Activated CD4-positive, CD25-positive, alpha-beta regulatory T cell treated with anti-CD3 and anti-CD28 coated beads, Interleukin-2, amount 50 U/mL, for 24 hours (primary cell): ENCODE measurements at regions not wholly inside any gene's neighbourhood (a gene's known extent, or its start where the extent isn't known, plus 50 kb on each side); places are given as distances from the start of the nearest gene placed in this dataset.

Experiments used
- ATAC-seq, 2 donors: fragments of 150-1000 bp; cut with Tn5 transposase; one replicate each; pipeline ENCODE4 v1.10.0; 2021; ENCODE audit warnings: mild to moderate bottlenecking in 1 of 2, moderate library complexity in 1 of 2

DNA sequence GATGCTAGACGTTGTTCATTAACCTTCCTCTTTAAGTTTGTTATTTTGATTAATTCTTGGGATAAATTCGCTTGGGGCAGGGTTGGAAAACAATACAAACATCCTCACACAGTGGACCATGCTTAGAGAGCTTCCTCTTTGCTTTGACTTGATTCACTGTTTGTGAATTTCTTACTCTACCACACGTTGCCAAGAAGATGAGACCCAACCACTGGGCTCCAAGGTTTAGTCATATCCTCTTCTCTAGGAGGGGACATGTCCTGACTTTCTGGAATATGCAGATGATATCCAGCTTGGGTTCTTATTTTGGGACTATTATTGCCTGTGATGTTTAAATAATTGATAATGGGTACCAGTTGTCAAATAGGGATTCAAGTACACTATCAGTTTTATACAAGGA is 428.2 kb downstream of the ATP23 start:
- no peak for ATAC-seq

DNA sequence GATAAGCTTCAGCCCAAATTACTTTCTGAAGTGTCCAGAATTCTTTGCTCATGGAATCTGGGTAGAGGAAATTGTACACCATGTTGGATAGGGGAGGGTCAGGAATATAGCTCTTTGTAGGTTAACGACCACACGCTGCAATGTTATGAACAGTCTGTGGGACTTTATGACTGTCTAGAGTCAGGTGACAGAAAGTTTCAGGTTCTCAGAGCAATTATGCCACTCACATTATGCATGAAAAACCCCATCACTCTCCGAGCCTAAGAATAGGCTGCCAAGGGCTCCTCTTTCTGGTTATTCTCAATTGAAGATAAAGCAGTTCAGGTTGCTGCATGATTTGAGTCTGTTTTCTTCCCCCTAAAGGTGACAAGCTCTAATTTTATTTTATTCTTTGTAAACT is 430.9 kb downstream of the ATP23 start:
- no peak for ATAC-seq

DNA sequence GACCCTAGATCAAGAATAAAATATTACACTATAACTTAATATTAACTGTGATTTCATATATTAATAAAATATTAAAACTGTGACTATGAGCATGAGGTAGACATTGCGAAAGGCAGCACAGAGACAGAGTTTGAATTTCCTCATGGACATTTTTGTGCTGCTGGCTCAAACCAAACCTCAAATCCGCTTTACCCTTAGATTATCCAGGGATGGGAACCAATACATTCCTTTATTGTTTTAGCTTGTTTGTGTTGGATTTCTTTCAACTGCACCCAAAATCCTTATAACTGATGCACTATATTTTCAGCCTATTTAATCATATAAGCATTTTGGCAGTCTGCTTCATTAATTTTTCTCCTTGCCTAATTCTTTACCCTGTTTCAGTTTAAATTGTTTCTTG is 436.7 kb downstream of the ATP23 start:
- no peak for ATAC-seq

DNA sequence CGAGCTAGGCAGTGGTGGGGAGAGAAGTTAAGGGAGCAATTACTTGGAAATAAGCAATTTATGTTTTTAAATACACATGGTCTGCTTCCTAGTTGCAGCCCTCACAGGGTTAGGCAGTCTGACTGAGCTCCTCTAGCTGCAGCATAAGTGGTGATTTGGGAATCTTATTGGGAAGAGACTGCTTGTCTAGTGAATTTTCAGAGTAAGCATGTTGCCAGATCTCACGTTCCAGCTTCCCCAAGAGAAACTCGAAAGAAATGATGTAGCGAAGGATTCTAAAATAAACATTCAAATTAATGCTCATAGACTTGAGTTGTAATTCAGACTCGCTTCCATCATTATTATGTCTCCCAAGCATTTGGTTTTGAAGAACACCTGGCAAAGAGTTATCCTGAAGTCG is 440.2 kb downstream of the ATP23 start:
- ATAC-seq, result no peak

DNA sequence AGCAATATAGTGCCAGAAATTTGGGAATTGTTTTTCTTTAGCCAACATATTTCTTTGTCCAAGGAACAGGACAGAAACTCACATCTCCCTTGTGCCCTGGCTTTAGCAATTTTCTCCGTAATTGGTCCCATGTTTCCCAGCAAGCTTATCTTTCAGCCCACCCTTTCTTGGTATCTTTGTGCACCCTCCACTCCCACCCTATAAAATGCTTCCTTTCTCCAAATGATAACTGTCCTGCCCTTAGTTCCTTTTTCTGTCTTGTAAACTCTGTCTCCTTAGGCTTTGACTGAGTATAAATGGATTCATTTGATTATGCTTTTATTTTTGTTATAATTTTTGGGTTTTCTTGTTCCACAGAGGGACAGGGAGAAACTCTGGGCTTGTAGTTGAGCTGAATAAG is 442.8 kb downstream of the ATP23 start:
- ATAC-seq, result no peak

DNA sequence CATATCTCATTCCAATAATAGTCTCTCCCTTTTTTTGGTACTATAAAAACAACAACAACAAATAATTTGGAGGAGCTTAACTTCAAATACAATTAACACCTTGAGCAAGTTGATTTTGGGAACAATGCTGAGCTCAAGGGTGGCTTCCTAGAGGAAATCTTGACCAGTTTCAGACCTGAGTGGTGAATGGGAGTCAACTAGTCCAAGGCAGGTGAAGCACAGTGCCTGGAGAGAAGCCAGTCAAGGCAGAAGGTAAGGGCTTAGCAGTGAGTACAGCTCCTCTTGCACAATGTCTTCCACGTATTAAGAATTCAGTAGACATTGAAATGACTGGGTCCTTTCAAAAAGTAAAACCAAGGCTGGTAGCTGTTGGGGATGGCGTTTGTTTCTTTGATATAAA is 444.8 kb downstream of the ATP23 start:
- ATAC-seq, result no peak

DNA sequence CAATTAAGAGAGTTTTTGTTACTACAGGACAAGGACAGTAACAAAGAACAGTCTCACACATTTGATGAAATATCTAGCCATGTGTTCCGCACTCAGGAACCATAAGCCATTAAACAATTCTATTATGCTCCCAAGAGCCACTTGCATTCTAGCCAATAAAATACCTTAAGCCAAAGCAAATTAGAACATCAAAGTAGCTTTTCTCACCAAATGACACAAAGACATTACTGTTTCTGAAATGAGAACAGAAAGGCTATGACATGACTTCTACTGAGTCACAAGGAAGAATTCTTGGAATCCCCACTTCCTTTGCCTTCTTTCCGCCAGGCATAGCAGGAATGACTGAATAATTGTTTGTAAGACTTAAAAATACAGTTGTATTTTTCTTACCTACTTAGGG is 445.8 kb downstream of the ATP23 start:
- no peak for ATAC-seq

DNA sequence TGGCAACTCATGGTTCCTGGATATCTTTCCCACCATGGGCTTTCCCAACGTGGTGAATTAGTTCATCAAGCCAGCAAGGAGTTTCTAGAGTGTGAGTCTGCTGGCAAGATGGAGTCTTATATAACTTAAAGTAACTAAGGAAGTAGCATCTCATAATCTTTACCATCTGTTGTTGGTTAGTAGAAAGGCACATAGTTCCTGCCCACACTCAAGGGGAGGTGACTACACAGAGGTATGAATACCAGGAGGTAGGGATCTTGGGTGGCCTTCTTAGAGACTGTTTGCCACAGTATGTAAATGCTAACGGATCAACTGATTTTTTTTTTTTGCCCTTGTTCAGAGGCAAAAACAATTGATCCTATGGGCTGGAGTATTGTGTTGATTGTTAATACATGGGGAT is 446.9 kb downstream of the ATP23 start:
- ATAC-seq, result no peak

DNA sequence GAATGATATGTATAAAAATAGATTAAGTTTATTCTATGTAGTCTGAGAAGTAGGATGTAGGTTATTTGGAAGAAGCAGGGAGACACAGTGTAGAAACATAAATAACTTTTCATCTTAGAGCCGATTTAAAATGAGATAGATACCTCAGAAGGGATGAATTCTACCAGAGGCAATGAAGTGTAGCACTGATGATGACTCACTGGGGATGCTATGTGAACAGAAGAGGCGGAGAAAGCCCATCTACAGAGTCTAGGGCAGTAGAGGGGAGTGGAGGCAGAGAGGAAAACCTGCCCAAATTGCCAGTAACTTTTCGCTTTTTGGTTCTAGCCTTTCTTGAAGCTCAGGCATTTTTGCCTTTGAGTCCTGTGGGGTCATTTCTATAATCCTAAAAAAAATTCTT is 451.8 kb downstream of the ATP23 start:
- no peak for ATAC-seq

DNA sequence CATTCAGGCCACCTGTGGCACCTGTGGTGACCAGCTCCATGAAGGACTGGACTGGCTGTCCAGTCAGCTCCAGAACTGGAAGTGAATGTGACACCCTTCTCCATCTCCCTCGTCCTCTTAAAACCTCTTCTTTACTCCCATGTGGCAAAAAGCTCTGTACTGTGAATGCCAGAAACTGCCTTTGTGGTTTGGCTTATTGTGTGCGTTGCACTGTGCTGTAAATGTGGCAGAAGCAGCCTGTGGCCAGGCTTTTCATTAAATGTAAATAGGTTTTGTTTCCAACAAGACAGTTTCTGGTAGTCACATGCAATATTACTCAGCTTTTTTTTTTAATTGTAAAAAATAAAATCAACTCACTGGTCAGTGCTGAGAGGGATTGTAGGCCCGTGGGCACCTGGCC is 453.7 kb downstream of the ATP23 start:
- no peak for ATAC-seq

DNA sequence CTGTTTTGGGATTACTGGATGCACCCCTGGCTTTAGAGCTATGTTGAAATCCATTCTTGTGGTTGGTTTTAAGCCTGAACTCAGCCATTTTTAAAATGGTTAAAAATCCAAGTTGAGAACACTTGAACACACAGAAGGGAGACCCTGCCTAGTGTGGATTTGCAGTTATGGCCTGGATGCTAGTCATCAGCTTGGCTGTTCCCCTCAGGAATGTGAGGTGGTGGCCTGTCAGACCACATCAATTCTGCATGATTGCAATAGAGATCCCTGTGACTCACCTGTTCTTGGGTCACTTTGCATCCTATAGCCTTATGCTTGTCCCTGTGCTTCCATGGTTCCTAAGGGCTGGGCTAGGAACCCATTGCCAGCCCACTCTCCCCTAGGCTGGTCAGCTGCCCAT is 454.1 kb downstream of the ATP23 start:
- no peak for ATAC-seq

DNA sequence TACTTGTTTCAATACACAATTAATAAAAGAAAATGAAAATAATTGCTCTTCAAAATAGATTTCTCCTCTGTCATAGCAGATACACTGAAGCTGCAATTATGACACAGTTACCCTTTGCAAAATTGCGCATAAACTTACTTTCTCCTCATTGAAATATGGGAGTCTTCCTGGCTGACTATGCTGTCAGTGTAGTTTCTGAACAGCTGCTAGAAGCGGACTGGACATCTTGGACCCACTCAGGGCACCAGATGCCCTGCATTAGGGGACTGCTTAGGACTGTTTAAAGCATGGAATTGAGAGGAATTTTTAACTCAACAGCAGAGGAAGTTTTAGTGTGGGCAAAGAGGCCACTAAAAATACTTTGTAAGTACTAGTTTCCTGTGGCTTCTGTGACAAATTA is 454.9 kb downstream of the ATP23 start:
- no peak for ATAC-seq

DNA sequence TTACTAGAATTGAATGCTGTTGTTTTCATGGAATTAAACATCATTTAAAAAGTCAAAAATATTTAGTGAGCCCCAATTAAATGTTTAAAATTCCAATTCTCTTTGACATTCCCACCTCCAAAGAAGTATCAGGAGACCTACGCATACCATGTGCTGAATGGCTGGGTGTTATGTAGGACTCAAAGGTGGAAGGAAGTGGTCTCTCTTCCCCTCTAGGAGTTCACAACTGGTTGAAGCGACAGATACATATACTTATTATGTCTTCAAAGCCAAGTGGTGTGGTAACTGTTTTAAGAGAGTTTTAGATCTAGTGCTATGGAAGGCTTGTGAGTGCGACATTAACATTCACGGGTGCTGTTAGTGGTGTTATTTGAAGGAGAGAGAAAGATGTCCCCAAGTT is 464.0 kb downstream of the ATP23 start:
- no peak for ATAC-seq

DNA sequence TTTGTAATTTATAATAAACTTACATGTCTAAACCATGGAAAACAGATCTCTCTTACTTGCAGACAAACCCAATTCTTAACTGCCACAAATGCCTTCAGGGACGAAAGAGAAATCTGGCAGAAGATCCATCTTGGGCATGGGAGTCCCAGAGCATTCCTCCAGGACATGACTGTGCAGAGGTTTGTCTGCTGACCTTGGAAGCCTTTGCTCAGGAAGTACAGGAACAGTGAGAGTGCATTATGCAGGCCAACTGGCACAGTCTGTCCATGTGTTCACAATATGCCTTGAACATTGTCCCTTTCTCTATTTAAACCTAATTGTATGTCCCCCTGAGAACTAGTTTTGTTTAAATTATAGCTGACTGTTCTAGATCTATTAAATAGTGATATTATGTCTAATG is 467.1 kb downstream of the ATP23 start:
- ATAC-seq, result no peak

DNA sequence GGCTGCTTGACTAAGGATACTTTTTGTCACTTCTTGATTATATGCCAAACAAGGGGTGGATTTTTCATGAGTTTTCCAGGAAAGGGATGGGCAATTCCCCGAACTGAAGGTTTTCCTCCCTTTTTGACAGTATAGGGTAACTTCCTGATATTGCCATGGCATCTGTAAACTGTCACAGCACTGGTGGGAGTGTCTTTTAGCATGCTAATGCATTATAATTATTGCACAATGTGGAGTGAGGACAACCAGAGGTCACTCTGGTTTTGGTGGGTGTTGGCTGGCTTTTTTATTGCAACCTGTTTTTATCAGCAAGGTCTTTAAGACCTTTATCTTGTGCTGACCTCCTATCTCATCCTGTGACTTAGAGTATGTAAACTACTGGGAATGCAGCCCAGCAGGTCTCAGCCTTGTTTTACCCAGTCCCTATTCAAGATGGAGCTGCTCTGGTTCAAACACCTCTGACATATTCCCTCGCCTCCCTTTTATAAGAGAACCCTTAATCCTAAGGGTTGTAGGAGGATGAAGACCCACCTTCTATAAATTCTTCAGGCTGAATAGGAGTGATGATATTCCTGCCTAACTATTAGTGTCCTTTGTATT is 471.2 kb downstream of the ATP23 start:
- no peak for ATAC-seq

DNA sequence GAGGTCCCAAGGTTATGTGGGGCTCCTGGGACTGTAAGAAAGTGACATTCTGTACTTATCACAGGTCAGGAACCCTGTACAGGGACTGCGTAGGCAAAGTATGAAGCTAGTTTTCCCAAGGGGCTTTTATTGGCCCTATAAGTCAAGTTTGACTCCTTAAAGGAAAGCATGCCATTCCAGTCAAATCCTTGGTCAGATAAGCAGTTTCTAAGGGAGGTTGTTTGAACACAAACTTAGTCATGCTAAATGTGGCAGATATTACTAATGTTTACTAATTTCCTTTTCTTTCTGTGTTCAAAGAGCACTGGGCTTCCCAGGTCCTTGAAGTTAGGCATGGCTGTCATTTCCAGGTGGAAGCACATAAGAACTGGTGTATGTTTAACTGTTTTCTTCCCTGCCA is 472.4 kb downstream of the ATP23 start:
- no peak for ATAC-seq

DNA sequence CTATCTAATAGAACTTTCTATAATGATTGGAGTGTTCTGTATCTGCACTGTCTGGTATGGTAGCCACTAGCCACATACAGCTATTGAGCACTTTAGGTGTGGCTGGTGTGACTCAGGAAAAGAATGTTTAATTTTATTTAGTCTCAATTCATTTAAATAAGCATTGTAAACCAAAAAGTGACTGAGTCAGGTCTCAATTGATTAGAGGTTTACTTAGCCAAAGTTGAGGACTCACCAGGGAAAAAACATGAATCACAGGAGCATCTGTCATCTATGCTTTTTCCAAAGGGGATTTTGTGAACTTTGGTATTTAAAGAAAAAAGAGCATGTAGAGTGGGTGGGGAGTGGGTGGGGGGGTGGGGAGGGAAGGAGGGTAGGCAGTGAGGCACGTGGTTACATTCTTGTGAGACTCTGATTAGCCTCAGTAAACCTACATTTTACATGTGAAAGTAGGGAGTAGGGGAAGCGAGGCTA is 473.1 kb downstream of the ATP23 start:
- ATAC-seq, result no peak

DNA sequence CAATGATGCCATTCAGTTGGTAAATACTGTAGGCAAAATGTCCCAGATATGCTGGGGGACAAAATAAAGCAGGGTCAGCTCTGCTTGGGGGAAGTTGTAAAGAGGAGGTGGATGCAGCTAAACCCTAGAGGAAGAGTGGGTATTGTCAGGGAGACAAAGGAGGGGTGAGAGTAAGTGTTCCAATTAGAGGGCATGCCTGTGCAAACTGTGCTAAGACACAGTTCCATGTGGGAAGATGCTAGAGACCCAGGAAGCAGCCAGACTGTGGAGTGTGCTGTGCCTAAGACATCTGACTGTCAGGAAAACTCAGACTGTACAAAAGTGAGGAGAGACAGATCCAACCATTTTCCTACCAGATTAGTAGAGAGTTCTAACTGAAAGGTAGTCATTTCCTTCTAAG is 474.3 kb downstream of the ATP23 start:
- ATAC-seq, result no peak

DNA sequence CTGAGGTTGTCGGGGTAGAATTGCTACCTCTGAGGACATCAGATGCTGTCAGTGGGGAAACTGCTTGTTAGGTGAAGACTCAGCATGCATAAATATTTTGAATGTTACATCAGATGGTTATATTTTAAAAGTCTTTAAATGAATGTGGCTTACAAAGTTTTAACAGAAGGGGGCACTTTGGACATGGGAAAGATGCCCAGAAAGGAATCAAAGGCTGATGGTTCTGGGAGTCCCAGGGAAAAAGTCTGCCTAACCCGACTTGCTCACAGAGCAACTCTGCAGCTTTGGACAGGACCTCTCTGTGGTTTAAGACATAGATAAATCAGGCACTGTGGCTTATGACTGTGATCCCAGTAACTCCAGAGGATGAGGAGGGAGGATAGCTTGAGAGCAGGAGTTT is 474.9 kb downstream of the ATP23 start:
- ATAC-seq, result no peak

DNA sequence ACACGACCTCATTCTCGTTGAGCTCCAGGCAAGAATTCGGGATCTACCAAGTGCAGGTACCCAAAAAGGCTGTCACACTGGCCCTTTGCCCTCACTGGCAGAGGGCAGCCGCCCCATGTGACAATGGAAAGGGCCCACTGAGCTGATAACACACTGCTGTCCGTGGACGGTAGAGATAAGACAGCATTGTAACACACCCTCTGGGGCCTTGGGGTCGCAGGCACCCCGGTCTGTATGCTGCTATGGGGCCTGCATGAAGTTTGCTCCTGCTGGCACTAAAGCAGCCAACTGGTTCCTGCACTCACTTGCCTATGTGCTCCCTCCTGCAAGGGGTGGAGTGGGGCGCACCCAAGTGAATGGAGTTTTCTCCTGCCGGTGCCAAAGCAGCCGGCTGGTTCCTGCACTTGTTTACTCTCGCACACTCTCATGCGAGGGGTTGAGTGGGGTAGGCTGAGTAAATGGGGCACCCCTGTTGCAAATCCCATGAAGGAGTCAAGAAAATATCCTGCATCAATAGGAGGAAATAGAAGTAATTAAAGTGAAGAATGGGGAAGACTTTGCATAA is 477.9 kb downstream of the ATP23 start:
- no peak for ATAC-seq

DNA sequence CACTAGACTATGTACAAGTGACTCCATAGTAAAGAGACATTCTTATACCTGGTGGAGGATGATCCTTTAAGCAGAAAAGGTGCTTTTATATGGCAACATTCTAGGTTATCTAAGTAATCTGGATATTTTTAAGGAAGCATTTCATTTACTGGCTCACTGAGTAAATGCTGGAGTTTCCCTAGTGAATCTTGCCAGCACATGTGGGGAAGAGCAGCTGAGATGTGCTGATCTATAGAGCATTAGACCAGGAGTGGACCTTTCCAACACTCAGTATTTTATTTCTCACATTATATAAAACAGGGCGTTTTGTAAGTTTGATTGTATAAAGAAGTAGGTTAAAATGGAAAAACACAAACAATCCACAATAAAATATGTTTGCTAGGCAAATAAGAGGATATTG is 478.5 kb downstream of the ATP23 start:
- no peak for ATAC-seq

DNA sequence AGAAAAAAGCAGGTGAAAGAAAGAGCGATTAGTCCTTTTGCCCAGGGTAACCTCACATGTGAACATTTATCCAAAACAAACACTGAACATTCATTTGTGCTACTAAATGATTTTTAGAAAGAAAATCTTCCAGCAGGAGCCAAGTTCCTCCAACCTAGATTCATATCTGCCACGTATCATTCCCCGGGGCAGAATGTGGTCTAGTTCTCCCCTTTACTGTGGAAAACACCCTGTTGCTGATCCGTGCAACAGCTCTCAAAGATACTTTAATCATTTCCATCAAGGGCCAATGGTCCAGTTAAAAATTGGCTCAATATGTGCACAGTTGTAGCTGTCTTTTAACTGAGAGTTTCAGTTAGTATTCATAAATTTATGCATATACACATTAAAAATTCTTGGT is 479.1 kb downstream of the ATP23 start:
- no peak for ATAC-seq

DNA sequence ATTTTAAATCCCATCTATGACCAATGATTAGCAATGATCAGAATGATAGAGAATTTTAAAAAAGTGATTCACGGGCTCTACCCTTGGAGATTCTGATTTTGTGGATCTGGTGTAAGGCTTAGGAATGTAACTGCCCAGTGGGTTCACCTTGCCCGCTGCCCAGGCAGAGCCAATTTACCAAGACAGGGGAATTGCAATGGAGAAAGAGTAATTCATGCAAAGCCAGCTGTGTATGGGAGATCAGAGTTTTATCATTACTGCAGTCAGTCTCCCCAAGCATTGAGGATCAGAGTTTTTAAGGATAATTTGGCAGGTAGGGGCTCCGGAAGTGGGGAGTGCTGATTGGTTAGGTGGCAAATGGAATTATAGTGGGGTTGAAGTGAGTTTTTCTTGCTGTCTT is 480.6 kb downstream of the ATP23 start:
- no peak for ATAC-seq

DNA sequence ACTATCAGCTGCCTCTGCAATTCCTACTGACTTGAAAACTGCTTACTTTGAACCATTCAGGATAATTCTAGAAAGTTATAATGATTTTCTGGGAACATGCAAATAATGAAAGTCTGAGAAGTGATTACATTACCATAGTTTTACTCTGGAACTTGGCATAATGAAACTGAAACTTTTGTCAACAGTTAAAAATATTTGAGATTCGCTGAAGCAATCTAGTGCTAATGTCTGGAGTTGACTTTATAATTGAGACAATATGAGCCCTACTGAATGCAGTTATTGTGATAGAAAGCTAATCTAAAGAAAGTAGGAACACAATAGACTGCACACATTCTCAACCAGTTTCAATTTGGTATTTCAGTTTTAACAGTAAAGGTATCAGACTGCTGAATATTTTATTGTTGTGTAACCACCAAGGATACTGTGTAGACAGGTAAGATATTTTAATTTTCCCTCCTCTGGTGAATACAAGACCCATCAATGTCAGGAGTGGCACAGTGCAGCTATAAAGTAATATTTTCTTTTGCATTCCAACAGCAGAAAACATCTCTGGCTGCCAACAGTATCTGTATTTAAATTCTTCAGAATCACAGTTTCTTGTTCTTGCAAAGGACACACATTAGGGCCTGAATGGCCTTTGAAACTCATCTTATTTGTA is 483.5 kb downstream of the ATP23 start:
- ATAC-seq, result no peak
